ENCODE measurements at regions not wholly inside any gene's neighbourhood (a gene's known extent, or its start where the extent isn't known, plus 50 kb on each side); places are given as distances from the start of the nearest gene placed in this dataset.
A peak's percentile ranks its signal among the peaks of the same experiment; 100 is the strongest.

DNA sequence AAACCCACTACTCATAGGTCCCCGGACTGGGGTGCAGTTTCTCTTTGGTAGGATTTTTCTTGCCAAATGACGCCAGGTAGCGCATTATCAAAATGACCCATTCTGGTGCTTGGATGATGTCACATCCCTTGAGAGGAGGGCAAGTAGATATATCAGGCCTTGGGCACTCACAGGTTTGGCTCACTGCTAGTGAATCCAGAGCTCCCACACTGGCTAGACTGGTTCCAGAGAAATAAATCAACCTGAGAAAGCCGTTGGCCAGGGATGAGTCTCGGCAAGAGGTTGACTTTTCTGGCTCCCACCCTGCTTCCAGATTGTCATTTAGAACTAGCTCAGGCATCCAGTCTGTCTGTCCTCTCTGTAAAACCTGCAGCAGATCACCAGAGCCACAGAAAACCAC is 188.4 kb upstream of the MAF start:
- no peak for DNase-seq (ENCODE audit: low spot score)
- H3K4me1 Mint-ChIP-seq (ENCODE audit: low read depth in 2 of 2), result no peaks in the 10 kb centered on the region
- ATAC-seq, result no peak
- no peak overlapping the region for H3K4me3 Mint-ChIP-seq
- no peaks in the 10 kb centered on the region for H3K9me3 Mint-ChIP-seq
- H3K36me3 Mint-ChIP-seq, result no peaks in the 10 kb centered on the region
- peaks cover 6 to 7% of the 10 kb centered on the region in 2 donors for H3K27me3 Mint-ChIP-seq
- no peak overlapping the region for H3K27ac Mint-ChIP-seq

GRCh38 chr16:79786389-79786788 is 185.9 kb upstream of the MAF start:
- DNase-seq (ENCODE audit: low spot score), result no peak
- ATAC-seq, result no peak
- H3K27ac Mint-ChIP-seq, result no peak overlapping the region
- no peaks in the 10 kb centered on the region for H3K9me3 Mint-ChIP-seq
- H3K4me3 Mint-ChIP-seq, result no peak overlapping the region
- no peaks in the 10 kb centered on the region for H3K4me1 Mint-ChIP-seq (ENCODE audit: low read depth in 2 of 2)
- H3K36me3 Mint-ChIP-seq, result no peaks in the 10 kb centered on the region
- peaks cover 6 to 7% of the 10 kb centered on the region in 2 donors for H3K27me3 Mint-ChIP-seq

GRCh38 chr16:79784007-79784406 is 183.5 kb upstream of the MAF start:
- Mint-ChIP-seq H3K27me3 (peaks cover 13 to 15% of the 10 kb centered on the region in 2 donors), H3K27ac (no peak overlapping the region), H3K9me3 (no peaks in the 10 kb centered on the region)

GRCh38 chr16:79777679-79778078 is 177.1 kb upstream of the MAF start:
- H3K9me3 Mint-ChIP-seq, result no peaks in the 10 kb centered on the region
- H3K27me3 Mint-ChIP-seq, result peaks cover 31 to 48% of the 10 kb centered on the region in 2 donors
- ATAC-seq, result no peak
- no peaks in the 10 kb centered on the region for H3K4me1 Mint-ChIP-seq (ENCODE audit: low read depth in 2 of 2)
- H3K4me3 Mint-ChIP-seq, result no peak overlapping the region
- no peak for DNase-seq (ENCODE audit: low spot score)
- H3K36me3 Mint-ChIP-seq, result no peaks in the 10 kb centered on the region
- H3K27ac Mint-ChIP-seq, result no peak overlapping the region

More at GRCh38 chr16:79784007-79784406, 183.5 kb upstream of the MAF start:
- no peaks in the 10 kb centered on the region for H3K4me1 Mint-ChIP-seq (ENCODE audit: low read depth in 2 of 2)
- no peak overlapping the region for H3K4me3 Mint-ChIP-seq
- ATAC-seq (no peak), DNase-seq (ENCODE audit: low spot score) (no peak)
- no peaks in the 10 kb centered on the region for H3K36me3 Mint-ChIP-seq

GRCh38 chr16:79776243-79776847 is 175.8 kb upstream of the MAF start:
- ATAC-seq, result no peak
- Mint-ChIP-seq H3K27me3 (peaks cover 31 to 55% of the 10 kb centered on the region in 2 donors), H3K4me1 (ENCODE audit: low read depth in 2 of 2) (no peaks in the 10 kb centered on the region), H3K36me3 (no peaks in the 10 kb centered on the region), H3K9me3 (no peaks in the 10 kb centered on the region), H3K27ac (no peak overlapping the region), H3K4me3 (no peak overlapping the region)
- DNase-seq (ENCODE audit: low spot score), result no peak

- H3K27ac Mint-ChIP-seq, result no peak overlapping the region
- no peaks in the 10 kb centered on the region for H3K36me3 Mint-ChIP-seq
These were observed 172.2 kb upstream of the MAF start for GRCh38 chr16:79772784-79773183.

DNA sequence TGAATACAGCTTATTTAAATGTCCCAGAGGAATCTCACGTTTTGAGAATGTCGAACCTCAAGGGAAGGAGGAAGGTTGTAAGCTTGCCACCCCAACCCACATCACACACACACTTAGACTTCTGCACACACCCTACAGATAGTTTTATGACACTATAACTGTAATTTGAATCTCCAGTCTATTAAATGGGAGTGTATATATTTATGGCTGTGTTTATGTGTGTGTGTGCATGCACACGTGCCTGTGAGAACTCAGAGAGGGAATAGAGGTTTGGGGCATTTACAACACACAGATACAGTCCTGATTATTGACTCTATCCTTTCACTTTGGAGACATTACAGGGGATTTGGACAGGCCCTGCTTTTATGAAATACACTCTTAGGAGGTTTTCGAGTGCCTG is 171.5 kb upstream of the MAF start:
- Mint-ChIP-seq H3K9me3 (no peaks in the 10 kb centered on the region), H3K27me3 (peaks cover 10 to 25% of the 10 kb centered on the region in 2 donors), H3K36me3 (no peaks in the 10 kb centered on the region), H3K4me1 (ENCODE audit: low read depth in 2 of 2) (peaks cover 14 to 15% of the 10 kb centered on the region in 2 donors), H3K27ac (no peak overlapping the region), H3K4me3 (no peak overlapping the region)
- no peak for ATAC-seq
- no peak for DNase-seq (ENCODE audit: low spot score)

More at GRCh38 chr16:79772784-79773183, 172.2 kb upstream of the MAF start:
- DNase-seq (ENCODE audit: low spot score), result no peak
- H3K9me3 Mint-ChIP-seq, result no peaks in the 10 kb centered on the region
- H3K4me3 Mint-ChIP-seq, result no peak overlapping the region
- H3K27me3 Mint-ChIP-seq, result peaks cover 12 to 27% of the 10 kb centered on the region in 2 donors
- peaks cover 14% of the 10 kb centered on the region in 2 donors for H3K4me1 Mint-ChIP-seq (ENCODE audit: low read depth in 2 of 2)
- no peak for ATAC-seq

DNA sequence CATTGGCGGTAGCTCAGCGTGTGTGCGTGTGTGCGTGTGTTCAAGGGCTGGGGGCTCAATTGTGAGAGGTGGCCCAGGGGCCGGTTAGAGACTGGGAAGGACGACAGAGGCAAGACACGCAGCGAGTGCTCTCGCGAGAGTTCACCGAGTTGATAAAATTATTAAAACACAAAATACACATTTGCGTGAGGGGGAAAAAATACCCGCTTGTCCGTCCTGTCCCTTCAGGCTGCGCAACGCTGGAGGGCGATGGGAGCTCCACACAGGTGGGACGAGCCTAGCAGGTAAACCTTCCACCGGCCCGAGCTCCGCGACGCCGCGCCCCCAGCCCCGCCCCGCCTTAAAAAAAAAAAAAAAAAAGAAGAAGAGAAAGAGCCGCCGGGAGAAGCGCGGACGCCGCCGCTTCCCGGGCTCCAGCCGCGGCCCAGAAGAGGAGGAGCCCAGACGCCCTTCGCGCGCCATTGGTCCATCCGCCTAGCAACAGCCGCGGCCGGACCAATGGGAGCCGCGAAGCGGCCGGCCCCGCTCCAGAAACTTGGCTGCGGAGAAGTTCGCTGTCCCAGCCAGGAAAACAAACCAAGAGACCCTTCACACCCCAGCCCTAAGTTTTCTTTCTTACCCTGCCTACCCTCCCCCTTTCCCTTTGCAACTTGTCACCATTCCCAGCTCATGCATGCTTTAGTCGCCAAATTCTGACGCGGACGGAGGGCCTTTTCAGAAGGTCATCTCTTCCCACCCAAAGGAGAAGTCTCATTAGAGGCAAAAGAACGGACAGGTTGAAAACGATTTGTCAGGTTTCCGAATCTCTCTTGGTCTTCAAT is 169.9 kb upstream of the MAF start:
- DNase-seq (ENCODE audit: low spot score), result peak; percentile 88
- peak; percentile 99 for ATAC-seq
- Mint-ChIP-seq H3K9me3 (no peaks in the 10 kb centered on the region), H3K4me1 (ENCODE audit: low read depth in 2 of 2) (peaks cover 14 to 15% of the 10 kb centered on the region in 2 donors), H3K4me3 (peak overlapping the region; percentile 92), H3K27ac (peak overlapping the region; percentile 50 to 56), H3K36me3 (no peaks in the 10 kb centered on the region), H3K27me3 (peaks cover 5 to 16% of the 10 kb centered on the region in 2 donors)

DNA sequence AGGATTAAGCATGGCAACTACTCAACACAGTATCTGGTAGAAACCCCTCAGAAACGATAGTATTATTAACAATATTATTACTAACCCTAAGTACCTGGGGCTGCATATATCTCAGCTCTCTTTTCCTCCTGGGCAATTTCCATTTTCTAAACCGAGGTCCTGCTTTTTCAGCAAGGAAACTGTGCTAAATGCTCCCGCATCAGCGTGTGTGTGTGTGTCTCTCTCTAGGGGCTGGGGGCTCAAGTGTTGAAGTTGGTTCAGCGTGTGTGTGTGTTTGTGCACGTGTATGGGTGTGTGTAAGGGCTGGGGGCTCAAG is 169.3 kb upstream of the MAF start:
- H3K4me3 Mint-ChIP-seq, result peak overlapping the region; percentile 92
- ATAC-seq (no peak), DNase-seq (ENCODE audit: low spot score) (no peak)
- H3K36me3 Mint-ChIP-seq, result no peaks in the 10 kb centered on the region
- H3K4me1 Mint-ChIP-seq (ENCODE audit: low read depth in 2 of 2), result peaks cover 14 to 15% of the 10 kb centered on the region in 2 donors
- H3K27me3 Mint-ChIP-seq, result peaks cover 5 to 13% of the 10 kb centered on the region in 2 donors
- no peaks in the 10 kb centered on the region for H3K9me3 Mint-ChIP-seq
- H3K27ac Mint-ChIP-seq, result peak overlapping the region; percentile 50 to 56

DNA sequence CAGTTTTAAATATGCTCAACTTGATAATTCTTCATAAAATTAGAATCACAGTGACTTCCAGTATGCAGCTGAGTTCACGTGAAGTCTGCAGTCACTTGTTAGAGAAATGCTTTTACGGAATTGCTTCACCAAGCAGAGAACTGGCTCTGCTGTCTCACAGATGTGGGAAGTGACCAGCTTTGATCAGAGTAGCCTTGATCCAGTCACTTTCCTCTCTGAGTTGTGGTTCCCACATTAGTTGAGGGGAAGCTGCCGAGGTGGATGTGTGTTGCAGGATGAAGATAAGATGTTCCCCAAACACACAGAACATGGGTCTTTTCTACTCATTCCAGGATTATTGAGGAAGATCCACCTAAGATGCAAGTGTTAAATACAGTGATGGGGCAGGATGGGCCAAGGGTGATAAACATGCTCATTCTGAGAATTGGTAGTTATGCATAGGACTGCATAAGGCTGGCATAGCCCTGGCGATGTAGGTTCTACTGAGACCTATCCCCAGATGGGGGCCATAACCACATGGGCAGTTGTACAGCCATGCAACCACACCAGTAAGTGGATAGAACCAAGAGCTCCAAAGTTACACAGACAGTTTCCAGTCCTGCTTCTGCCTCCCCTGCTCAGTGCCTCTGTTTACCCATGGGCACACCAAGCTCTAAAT is 168.9 kb upstream of the MAF start:
- DNase-seq (ENCODE audit: low spot score) (no peak), ATAC-seq (no peak)
- H3K27me3 Mint-ChIP-seq, result peaks cover 9 to 10% of the 10 kb centered on the region in 2 donors
- H3K27ac Mint-ChIP-seq, result peak overlapping the region; percentile 50 to 56
- H3K9me3 Mint-ChIP-seq, result no peaks in the 10 kb centered on the region
- peaks cover 14 to 15% of the 10 kb centered on the region in 2 donors for H3K4me1 Mint-ChIP-seq (ENCODE audit: low read depth in 2 of 2)
- peak overlapping the region; percentile 92 for H3K4me3 Mint-ChIP-seq
- no peaks in the 10 kb centered on the region for H3K36me3 Mint-ChIP-seq

GRCh38 chr16:79768276-79768970 is 167.9 kb upstream of the MAF start:
- H3K27me3 Mint-ChIP-seq, result peaks cover 7 to 10% of the 10 kb centered on the region in 2 donors
- no peak overlapping the region for H3K4me3 Mint-ChIP-seq
- DNase-seq (ENCODE audit: low spot score) (no peak), ATAC-seq (no peak)
- no peak overlapping the region for H3K27ac Mint-ChIP-seq
- H3K36me3 Mint-ChIP-seq, result no peaks in the 10 kb centered on the region
- H3K4me1 Mint-ChIP-seq (ENCODE audit: low read depth in 2 of 2), result peaks cover 14 to 15% of the 10 kb centered on the region in 2 donors
- no peaks in the 10 kb centered on the region for H3K9me3 Mint-ChIP-seq

DNA sequence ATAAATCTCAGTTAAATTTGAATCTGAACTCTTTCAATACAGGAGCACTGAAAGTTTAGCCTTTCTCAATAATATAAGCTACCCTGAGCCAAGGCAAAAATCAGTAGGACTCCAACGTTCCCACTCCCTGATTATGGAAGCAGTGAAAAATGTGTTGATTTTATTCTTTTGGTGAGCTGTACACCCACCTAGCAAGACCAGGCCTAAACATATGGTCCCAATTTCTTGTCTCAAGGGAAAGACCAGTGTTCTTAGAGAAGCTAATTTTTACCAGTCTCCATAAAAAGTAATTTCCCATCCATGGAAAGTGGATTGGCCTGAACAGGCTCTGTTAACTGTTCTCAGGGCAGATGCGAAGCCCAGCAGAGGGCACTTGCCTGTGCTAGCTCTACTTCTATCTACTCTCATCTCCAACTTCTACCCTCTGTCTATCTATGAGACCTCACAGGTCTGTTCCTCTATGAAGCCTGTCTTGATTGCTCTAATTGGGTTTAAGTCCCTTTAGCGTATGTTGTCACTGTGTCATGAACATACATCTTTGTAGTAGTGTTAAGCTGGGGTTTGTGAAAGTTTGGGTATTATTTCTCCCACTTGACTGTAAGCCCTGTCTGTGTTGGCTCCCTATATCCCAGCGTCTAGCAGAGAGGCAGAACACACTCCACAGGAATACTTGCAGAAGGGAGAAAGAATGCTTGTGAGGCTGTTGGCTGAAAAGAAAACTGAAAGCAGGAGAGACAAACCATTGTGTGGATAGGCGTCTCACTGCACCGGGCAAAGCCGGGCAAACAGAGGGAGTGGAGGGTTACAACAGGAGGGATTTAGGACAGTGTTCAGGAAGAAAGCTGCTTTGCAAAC is 167.1 kb upstream of the MAF start:
- DNase-seq (ENCODE audit: low spot score) (no peak), ATAC-seq (no peak)
- peaks cover 14 to 15% of the 10 kb centered on the region in 2 donors for H3K4me1 Mint-ChIP-seq (ENCODE audit: low read depth in 2 of 2)
- peaks cover 7% of the 10 kb centered on the region in 2 donors for H3K27me3 Mint-ChIP-seq
- no peak overlapping the region for H3K4me3 Mint-ChIP-seq
- H3K36me3 Mint-ChIP-seq, result no peaks in the 10 kb centered on the region
- no peaks in the 10 kb centered on the region for H3K9me3 Mint-ChIP-seq
- H3K27ac Mint-ChIP-seq, result no peak overlapping the region

- Mint-ChIP-seq H3K27me3 (peaks cover 0 to 7% of the 10 kb centered on the region in 2 donors), H3K4me1 (ENCODE audit: low read depth in 2 of 2) (peaks cover 10 to 12% of the 10 kb centered on the region in 2 donors)
These were observed 165.4 kb upstream of the MAF start for GRCh38 chr16:79765901-79766394.

More at GRCh38 chr16:79765901-79766394, 165.4 kb upstream of the MAF start:
- DNase-seq (ENCODE audit: low spot score), result no peak
- Mint-ChIP-seq H3K9me3 (no peaks in the 10 kb centered on the region), H3K4me3 (no peak overlapping the region), H3K36me3 (no peaks in the 10 kb centered on the region), H3K27ac (no peak overlapping the region)
- ATAC-seq, result no peak

Data from natural killer cell treated with Interleukin-12 subunit alpha and Interleukin-12 subunit beta and Interleukin-15 and Interleukin-18, amount 100 ng/mL, for 72 hours (primary cell).